HG03103 (cell line): ENCODE measurements at regions not wholly inside any gene's neighbourhood (a gene's known extent, or its start where the extent isn't known, plus 50 kb on each side); places are given as distances from the start of the nearest gene placed in this dataset.

Source experiments
- ATAC-seq: cut with Tn5 transposase; IDR thresholded peaks from one replicate; pipeline ENCODE4 v1.9.1; 2021; ENCODE audit warnings: low read depth; ENCODE audit not compliant: unreplicated experiment

DNA sequence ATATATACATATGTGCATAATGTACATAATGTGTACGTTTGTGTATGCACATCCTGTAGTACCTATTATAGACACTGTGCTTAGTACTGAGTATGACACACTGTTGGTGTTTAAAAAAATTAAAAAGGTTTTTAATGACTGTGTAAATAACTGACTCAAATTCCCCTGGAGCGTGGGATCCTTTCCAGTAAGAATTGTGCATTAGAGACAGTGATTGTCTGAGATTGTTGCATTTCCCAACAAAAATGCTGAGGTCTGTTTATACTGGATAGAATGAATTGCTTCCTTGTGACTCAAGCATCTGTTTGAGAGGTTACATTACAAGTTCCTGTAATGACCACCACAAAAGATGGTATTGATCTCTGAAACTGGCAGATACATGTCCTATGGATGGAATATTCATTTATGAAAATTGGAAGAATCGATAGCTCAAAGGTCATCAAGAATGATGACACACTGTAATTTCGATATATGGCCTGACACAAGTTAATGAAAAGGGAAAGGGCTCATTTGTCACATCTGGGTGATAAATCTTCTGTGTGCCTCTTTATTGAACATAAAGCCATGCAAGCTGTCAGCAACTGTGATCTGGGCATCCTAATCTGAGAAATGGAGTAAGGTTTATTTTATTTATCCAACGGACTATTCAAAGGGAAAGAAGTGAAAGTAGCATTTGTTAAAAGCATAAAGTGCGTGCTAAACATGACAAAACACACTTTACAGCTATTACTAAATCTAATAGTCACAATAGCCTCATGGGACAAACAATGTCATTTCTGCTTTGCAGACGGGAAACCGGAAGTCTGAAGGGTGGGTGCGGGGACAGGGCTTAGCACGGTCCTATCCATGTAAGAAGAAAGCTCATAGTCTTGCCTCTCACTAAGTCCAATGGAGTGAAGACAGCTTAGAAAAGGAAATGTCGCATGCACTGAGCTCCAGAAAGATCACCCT is 228.8 kb downstream of the CDH11 start:
- no peak for ATAC-seq

DNA sequence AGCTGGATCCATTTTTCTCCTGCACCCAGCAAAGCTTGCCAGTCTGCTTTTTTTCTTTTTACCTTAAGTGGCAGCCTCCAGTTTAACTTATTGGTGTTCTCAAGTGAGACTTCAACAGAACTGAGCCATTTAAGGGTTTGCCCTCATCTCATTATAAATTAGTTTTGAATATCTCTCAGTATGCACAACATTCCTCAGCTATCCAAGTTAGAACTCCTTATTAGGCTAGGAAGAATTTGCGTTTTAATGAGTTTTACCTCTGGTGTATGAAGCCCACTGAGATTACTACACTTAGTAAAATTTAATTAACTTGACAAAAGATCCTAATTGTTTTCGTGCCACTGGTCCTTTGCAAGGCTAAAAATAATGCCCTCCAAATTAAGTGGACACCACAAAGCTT is 232.4 kb downstream of the CDH11 start:
- no peak for ATAC-seq

DNA sequence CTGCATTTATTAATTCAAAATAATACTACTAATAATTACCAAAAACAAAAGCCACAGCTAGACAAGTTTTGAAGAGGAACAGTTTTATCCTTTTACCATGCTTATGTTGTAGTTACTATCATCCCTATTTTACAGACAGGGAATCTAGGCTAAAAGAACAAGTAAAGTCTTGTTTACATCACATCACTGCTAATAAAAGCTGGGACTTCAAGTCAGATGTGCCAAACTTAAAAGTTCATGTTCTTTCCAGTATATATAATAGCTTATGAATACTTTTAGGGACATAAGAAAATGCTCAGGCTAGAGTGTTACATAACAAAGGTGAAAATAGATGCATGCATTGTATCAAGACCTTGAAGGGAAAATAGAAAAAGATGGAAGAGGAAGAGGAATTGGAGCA is 234.2 kb downstream of the CDH11 start:
- ATAC-seq: no peak

DNA sequence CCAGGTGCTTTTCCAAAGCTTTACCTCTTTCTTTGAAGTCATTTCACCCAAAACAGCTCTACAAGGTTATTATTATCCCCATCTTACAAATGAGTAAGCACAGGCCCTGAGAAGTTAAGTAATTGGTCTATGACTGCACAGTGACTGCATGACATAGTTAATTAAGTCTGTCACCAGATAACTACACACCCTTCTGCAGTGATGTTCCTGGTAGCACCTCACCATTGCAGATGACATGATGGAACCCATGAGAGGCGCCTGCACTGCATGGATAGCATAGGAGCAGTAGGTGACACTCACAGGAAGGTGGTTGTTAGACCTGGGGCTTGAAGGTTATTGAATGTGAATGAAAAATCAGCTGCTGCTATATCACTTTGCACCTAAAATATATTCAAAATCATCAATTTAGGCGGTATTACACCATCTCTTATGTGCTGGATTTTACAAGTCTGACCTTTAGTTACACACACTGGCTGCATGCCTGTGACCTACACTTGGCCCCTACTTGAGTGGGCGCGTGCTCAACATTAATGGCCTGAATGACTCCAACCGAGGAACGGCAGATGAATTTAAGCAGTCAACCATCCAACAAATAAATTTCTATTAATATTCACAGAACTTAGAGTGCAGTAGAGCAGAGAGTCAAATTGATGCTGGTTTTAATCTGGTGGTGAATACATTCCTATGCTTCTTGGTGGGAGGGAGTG is 239.6 kb downstream of the CDH11 start:
- ATAC-seq: no peak

DNA sequence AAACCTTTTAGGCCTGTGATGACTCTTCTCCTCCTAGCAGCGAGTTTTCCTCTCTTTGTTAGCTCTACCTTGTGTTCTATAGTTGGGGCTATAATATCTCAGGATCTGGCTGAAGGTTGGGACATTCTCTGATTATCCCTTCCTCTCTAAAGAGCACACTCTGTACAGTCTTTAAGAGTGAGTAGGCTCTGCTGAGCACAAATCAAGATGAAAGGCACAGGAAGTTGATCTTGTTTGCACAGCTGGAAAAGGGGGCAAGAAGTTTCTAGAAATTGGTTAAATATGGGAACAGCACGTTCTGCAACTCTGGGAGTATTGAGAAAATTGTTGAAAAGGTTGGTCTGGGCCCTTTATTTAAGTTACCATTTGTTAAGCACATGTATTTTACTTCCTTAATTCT is 240.9 kb downstream of the CDH11 start:
- no peak for ATAC-seq

DNA sequence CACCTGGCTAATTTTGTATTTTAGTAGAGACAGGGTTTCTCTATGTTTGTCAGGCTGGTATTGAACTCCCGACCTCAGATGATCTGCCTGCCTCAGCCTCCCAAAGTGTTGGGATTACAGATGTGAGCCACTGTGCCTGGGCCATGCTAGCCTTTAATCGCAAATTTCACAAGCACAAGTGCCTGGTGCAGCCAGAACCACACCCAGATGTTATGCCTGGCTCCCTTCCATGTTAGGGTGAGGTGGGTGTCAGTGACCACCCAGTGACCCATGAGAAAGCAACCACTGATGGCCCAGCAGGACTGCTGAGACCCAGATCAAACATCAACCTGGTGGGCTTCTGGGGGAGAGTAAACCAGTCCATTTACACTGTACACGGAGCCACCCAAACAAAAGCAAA is 241.9 kb downstream of the CDH11 start:
- no peak for ATAC-seq

DNA sequence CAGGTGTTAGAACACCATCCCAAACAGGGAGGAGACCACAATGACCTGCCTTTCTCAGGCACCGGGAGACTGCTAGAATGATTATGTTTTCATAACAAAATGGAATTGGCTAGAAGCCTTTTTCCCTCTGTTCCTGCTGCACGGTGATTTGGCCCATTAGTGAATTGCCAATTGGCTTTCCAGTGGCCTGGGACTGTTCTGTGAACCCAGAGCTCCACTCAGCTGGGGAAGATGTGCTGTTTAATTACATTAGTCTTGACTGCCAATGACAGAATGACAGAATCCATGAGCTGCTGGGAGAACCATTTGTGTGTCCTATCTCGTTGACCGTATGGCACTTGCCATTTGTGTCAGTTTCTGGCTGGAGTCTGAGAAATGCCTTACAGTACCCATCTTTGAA is 242.9 kb downstream of the CDH11 start:
- ATAC-seq: no peak

DNA sequence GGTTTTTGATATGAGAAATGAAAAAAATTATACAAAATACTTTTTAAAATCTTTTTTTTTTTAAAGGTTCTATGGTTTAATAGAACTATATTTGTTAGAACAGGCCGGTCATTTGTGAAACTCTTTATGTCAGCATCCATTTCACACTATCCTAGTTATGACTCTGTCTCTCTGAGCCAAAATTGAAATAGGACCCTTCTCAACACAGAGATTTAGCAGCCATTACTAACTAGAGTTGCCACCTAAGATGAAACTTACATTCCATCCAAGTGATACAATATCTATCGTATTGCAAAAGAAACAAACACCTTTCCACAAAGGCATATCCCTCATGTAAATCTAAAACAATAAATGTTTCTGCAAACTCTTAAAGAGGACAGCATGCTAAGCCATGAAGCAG is 249.8 kb downstream of the CDH11 start:
- ATAC-seq: no peak

DNA sequence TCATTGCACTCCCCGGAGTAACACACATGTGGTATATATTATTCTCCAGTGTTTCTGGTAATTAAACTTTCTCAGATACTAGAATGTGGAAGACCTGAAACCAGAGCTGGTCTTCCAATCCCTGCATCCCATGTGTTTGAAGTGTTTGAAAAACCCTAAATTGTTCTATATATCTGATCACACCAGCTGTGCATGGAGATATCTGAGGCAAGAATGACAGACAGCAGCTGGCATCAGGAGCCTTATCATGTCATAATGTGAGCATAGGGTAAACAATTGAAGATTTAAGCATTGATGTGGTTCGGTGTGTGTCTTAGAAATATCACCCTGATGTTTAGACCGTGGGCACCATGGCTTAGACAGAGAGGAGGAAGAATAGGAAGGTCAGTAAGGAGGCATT is 251.0 kb downstream of the CDH11 start:
- no peak for ATAC-seq

DNA sequence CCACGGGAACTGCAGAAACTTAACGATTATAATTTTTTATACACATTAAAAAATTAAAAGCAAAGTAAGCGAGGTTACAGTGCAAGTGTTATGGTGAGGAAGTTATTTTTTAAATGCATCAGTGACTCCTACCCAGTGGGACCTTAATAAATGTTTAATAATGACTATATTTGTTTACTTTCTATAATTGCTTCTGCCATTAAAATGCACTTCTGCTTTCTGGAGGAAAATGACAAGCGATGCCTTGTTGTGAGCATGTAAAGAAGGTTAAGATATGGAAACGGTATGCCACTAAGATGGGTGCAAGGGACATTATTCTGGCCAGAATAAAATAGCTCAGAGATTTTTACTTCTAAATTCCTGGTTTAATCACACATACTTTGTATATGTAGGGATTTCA is 252.1 kb downstream of the CDH11 start:
- no peak for ATAC-seq

DNA sequence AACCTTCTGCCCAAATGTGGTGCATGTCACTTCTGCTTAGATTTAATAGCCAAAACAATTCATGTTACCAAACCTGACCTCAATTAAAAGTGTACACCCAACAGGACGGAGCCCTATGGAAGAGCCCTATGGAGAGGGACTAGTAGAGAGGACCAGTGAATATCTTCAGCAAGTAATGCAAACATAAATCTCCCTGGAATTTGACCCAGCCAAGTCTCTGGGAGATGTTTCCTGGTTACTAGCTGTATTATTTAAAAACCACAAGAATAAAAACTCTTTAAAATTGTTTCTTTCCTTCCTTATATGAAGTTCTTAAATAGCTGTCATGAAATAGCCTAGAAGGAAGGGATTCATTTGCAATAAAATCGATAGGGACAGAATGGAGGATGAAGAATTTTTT is 255.8 kb downstream of the CDH11 start:
- ATAC-seq: no peak

DNA sequence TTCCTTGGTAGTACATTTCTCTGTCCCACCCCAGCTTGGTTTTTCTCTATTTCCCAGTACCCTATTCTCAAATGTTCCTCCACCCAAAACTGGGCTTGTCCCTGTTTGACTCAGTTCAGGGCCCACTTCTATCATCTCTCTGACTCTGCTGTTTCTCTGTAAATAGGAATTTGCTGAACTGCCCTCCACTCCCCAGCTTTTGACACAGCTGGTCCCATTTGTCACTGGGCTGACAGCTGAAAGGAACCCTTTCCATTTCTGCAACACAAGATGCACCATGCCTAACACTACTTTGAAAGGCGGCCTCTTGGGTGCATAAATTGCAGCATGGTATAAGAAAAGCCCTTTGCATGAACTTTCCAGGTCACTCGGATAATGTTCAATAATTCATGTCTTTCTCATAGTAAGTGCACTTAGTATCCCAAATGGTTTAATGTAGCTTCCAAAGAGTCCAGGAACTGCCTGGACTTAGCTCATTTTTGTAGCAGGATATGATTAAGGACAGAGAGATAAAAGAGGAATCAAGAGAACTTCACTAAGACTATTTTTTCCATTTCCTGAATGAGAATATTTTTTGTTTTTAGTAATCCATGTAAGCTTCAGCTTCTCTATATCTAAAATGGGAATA is 256.7 kb downstream of the CDH11 start:
- ATAC-seq: no peak

DNA sequence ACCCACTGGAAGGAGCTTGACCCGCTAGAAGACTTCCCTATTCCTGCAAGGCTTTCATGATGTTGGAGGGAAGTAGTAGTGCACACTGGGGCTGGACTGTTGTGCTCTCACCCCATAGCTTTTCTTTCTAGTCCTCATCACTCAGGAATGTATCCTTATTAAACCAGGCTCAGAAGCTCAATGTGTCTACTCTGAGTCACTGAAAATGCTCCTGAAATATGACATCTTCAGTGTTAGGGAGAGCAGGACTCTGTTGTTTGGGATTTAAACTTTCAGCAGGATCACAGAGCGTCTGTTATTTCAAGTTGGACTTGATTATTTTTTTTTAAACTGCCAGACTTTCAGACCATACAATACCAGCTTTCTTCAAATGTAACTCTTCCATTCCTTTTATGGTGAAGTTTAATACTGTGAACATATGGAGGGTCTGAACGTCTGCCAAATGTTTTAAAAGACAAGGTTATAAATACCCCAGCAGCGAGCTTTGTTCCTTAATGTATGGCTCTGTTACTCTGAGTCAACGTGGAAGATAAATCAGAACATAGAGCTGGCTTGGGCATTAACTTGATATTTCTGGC is 257.5 kb downstream of the CDH11 start:
- ATAC-seq: no peak

DNA sequence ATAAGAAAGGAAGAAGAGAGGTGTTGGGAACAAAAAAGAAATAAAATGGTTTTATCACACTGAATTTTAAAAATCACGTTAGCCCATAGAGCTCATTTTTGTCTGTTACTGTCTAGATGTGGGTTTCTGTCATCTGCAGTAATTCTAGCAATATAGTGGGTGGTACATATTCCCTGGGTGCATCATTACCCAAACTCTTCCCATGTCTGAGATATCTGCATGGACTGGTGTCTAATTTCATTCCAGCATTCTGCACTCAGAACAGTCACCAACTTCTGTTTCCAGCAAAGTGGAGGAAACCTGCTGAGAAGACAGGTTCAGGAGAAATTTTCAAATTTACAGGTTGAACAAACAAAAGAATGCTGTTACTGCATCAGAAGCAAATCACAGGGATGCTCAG is 263.8 kb downstream of the CDH11 start:
- no peak for ATAC-seq

DNA sequence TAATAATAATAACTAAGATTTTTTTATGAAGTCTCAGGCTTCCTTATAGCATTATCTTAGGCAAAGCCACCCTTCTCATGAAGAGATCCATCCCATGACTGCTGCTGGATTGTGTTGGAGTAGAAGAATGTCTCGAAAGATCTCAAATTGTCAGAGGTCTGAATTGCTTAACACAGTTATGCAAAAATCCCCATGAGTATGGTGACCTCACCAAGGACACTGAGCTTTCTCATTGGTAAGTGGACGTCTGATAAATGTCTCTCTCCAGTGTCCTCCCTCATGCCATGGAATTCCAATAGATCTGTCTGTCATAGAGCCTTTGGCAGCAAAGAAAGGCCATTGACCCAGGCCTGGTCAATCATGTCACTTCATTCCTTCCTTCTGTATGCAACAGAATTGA is 264.5 kb downstream of the CDH11 start:
- ATAC-seq: no peak

DNA sequence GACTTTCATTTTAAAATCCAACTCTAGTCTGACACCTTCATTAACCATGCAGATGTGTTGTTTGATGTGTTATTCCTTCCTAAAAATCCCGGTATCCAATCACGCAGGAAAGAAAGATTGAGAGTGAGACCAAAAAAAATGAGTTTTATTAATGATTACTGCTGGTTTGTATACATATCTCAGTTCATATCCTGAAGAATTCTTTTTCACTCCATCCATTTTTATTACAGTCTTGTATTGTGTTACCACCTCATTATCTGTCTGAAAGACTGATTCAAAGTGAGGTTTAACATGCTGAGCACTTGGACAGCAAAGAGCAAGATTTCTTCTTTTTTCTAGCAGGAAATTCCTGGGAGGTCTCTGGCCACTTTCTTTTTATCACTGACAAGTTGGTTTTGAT is 268.3 kb downstream of the CDH11 start:
- ATAC-seq: no peak

DNA sequence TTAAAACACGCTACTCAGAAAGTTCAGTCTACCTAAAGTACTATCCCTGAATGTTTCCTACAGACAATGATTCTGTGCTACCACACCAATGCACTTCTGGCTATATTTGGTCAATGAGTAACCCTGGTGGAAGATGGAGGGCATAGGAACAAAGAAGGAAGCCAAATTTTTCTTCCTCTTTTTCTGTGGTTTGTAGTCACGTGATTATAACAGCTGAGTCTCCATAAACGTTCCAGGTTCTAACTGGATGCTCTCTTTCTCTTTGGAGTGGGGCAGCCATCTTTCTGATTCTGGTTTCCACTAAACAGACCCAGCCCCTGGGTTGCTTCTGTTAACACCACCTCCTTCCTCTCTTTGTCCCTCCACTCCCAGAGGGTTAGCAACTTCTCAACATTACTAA is 274.9 kb downstream of the CDH11 start:
- no peak for ATAC-seq

DNA sequence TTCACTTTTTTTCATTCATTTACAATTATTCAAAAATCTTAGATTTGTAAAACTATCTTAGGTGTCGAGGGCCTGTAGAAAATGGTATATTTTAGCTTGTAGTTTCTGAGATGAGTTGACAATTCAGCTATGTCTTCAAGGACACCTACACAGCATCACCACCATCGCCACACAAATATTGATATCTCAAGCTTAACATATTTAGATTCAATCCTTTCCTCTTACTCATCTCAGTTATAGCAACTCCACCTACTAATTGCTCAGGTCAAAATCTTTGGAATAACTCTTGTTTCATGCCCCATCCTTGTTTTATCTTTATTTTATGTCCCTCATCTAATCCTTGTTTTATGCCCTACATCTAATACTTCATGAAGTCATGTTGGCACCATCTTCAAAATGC is 276.8 kb downstream of the CDH11 start:
- no peak for ATAC-seq

DNA sequence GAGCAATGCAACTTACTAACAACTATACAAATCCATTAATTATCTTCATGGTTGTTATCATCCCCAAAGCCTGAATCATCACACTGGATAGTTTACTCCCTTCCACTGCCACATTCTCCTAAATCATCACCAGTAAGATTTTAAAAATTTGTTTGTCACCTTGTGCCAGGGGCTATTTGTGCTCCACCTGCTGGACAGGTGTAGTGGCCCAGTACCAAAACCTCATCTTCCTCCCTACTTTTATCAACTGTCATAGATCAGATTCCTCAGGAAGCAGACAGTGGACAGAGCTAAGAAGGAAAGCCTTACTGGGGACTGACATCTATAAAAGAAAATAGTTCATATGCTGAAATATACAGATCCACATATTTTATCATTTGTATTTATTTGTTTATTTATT is 280.4 kb downstream of the CDH11 start:
- no peak for ATAC-seq

DNA sequence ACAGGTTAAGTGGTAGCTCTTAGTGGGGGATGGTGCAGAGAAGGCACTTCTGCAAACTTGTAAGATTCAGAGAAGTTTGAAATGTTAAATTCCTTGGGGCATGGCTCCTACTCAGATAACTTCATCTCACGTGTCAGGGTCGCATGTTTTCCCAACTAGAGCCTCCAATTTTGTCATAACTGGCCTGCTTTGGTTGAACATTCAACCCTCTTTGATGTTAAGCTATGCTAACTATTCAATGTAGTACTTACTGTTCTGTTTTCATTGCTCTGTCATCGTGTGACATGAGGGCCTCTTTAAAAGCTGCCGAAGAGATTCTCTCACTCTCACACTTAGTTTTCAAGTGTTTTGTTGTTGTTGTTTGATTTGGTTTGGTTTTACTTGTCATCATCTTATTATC is 280.8 kb downstream of the CDH11 start:
- ATAC-seq: no peak

DNA sequence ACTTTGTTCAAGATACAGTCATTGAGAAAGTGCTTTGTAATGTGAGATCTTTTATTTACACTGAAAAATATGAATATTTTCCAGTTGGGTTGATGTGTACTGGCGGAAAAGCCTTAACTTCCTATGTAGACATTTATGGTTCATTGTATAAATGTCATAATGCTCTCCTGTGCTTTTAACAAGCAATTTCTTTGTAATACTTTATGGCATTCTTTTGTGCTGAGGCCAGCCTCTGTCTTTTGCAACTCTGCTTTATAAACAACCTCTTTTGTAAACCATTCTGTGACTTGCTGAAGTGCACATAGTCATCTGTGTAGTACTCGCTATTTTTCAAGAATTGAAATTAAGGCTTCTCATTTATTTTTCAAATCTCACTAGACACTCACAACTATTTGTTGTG is 291.2 kb downstream of the CDH11 start:
- no peak for ATAC-seq
